Hematopoietic multipotent progenitor cell treated with erythropoietin and hydrocortisone succinate and interleukin-3 and kit ligand, for 15 days (in vitro differentiated cells): ENCODE measurements at regions not wholly inside any gene's neighbourhood (a gene's known extent, or its start where the extent isn't known, plus 50 kb on each side); places are given as distances from the start of the nearest gene placed in this dataset.

ENCODE experiments used
- DNase-seq: peaks from one replicate; pipeline ENCODE4 v3.0.0-alpha.2; 2015; ENCODE audit warnings: low spot score

DNA sequence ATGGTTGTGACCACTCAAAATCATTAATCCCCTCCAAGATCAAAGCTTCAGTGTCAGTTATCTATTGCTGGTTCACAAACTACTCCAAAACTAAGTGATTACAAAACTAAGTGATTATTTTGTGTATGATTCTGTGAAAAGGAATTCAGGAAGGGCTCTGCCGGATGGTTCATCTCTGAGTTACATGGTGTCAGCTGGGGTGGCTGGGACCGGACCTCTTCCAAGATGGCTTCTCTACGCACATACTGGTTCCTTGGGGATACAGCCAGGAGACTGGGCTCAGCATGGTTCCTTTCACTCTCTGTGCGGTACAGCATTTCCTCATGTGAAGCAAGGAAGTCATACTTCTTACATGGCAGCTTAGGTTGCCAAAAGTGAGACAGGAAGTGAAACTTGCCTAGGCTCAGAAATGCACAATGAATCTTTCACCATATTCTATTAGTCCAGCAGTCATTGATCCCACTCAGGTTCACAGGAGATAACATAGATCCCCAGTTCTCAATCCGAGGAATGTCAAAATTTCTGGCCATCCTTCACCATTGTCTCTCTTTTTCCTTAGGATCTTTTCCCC is 97.9 kb upstream of the IRX6 start:
- DNase-seq, result no peak

DNA sequence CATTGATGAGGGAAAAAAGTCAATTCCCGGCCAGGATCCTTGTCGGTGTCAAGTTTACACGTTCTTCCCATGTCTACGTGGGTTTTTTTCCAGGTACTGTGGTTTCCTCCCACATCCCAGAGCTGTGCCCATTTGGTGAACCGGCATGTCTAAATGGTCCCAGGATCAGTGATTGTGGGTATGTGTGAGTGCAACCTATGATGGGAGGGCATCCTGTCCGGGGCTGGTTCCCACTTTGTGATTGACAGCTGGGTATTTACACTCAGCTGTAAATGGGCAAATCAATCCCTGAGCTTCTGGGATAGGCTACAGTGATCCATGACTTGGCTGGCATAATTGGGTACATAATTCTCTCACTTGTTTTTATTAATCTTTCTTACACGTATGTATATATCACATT is 91.2 kb upstream of the IRX6 start:
- DNase-seq, result no peak

DNA sequence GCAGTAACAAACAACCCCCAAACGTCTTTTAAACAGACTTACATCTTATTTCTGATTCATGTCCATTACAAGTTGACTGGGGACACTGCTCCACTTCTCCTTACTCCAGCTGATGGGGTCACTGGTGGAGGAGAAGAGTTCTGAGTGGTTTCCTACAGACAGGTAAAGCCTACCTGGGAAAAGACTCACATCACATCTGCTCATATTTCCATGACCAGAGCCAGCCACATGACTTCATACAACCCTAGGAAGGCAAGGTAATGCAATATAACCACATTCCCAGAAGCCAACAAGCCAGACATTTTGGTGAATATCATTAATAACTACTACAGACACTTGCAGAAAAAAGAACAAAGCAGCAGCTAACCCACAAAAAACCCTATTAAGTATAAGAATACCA is 90.5 kb upstream of the IRX6 start:
- no peak for DNase-seq

DNA sequence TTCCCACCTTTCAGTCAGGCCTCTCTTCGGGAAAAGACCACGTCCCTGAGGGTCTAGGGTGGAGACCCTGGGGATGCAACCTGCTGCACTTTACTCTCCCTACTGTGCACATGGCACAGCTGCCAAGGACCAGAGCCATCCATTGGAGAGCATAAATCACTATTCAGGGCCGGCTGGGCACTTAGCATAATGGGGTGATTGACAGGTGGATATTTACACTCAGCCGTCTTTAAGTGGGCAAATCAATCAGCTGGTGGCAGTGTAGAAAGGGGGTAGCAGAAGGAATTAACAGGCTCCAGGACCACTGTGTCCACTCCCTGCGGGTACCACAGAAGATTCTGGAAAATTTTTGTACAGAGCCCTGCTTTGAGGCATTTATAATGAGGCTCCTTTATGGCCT is 87.3 kb upstream of the IRX6 start:
- DNase-seq, result no peak

DNA sequence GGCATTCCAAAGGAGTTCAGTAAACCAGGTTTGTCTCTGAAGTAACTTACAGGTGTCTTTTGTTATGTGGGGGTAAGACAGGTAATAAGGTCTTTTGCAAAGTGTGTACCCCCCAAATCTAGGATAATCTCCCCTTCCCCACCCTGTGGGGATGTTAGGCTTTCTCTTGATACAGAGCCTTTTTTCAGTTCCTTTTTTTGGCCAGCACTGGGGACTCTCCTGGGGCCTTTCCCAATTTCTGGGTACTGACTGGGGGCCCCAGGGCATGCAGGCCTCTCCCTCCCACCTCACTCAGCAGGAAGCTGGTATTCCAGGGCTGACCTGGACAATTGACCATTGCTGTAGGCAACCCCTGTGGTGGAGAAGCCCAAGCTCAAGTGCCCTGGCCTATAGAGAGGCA is 84.3 kb upstream of the IRX6 start:
- no peak for DNase-seq

DNA sequence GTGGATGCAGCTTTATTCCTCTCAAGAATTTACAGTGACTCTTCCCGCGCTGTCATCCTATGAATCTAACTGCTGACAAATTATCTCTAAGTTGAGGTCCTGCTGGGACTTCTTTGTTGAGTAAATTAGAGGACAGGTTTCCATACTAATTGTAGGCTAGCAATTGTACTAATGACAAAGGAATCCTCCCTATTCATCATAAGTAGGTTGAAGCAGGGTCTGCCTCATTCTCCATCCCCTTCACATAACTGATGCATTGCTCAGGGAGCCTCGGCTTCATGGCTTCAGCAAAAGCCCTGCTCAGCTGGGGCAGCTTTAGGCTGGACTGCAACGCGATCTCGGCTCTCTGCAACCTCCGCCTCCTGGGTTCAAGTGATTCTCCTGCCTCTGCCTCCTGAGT is 83.1 kb upstream of the IRX6 start:
- no peak for DNase-seq

DNA sequence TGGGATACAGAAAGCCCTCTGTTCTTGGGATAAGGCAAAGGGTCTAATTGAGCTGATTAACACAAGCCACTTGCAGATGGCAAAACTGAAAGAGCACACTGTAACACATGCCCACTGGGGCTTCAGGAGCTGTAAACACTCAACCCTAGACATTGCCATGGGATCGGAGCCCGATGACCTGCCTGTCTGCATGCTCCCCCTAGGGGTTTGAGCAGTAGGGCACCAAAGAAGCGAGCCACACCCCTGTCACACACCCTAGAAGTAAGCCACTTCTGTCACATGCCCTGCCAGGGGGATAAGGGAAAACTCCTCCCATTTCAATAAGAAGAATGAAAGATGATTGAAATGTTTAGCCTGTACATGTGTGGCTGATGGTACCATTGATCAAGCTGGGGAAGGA is 81.3 kb upstream of the IRX6 start:
- DNase-seq, result no peak

DNA sequence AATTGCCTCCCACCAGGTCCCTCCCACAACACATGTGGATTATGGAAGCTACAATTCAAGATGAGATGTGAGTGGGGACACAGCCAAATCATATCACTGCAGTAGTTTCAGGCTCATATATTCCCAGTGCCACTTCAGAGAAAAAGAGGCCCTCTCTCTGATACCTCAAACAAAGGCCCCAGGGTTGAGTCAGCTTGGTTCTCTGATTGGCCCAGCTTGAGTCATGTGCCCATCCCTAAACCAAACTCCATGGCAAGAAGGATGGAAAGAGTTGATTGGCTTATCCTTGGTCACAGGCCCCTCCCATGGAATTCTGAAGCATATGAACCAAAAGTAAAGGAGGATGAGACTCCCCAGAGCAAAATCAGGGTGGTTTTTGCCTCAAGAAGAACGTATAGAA is 75.9 kb upstream of the IRX6 start:
- DNase-seq, result no peak

DNA sequence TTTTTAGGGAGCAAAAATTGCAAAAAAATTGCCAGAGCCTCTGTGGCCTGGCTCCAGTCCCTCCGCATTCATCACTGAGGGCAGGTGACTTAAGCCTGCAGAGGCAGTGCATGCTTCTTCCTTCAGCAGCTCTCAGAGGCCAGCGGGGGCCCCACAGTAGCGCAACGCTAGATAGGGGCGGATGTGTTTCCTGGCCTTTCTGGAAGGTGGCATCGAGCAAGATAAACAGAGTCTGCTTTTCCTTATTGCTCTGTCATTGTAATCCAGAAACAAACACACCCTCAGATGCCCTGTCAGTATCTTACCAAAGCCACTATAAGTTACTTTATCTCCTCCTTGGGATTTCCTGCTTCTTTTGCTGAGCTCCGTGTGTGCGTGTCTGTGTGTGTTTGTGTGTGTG is 75.5 kb upstream of the IRX6 start:
- DNase-seq, result no peak

DNA sequence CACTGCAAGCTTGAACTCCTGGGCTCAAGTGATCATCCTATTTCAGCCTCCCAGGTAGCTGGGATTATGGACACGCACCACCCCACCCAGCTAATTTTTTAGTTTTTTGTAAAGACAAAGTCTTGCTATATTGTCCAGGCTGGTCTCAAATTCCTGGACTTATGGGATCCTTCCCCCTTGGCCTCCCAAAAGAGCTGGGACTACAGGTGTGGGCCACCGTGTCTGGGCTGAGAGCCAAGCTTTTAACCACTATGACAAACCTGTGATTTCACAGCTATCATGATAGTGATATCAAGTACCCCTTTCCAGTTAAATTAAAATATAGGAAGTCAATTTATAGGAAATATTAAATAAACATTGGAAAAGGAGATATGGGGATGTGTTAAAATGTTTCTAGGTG is 74.6 kb upstream of the IRX6 start:
- no peak for DNase-seq

DNA sequence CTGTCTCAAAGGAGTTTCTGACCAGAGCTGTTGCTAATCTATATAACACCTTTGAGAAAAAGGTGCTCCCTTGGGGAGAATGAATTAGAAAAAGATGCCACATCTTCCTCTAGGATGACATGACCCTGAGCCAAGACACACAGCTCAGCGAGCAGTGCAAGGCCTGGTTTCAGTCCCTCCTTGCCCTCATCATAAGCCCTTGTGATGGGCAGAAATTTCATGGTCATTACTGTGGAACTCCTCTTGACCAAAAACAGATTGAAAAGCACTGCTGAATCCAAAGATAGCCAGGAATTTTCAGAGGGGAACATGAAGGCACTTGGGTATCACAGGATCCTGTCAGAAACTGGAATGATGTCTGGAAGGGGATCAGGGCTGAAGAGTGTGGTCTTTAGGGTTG is 74.1 kb upstream of the IRX6 start:
- no peak for DNase-seq

DNA sequence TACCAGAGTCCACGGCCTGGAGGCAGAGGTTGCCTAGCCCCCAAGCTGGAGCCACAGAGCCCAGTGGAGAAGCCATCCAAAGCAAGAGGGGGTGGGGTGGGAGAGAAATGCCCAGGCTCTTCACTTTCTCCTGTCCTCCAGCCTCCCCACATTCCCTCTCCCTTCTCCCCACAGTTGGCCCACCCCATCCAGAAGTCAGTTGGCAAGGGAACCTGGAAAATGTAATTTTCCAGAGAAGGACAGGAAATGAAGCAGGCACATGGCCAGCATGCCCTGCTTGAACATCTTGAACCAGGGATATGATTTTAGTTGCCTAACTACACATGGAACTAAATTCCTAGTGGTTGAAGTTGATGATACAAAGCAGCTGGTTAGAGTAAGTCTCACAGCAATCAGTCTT is 73.3 kb upstream of the IRX6 start:
- no peak for DNase-seq

DNA sequence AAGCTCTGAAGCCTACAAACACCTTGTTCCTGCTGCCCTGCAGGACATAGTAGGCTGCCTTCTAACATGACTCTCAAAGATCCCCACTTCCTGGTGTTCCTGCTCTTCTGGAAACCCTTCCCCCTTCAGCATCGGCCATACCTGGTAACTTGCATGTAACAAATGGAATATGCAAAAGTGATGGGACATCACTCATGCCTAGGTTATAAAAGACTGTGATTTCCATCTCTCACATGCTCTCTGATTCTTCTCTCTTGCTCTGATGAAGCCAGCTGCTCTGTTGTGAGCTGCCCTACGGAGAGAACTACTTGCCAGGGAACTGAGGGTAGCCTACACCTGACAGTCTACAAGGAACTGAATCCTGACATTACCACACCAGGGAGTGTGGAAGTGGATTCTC is 72.9 kb upstream of the IRX6 start:
- DNase-seq, result no peak

DNA sequence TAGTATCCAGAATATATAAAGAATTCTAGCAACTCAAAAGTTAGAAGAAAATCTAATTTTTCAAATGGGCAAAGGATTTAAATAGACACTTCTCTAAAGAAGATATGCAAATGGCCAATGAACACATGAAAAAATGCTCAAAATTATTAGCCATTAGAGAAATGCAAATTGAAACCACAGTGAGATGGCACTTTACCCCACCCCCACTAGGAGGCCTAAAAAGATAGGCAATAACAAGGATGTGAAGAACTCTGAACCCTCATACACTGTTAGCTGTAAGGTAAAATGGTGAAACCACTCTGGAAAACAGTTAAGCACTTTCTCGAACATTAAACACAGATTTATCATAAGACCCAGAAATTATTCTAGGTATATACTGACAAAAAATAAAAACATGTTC is 71.4 kb upstream of the IRX6 start:
- DNase-seq, result no peak

DNA sequence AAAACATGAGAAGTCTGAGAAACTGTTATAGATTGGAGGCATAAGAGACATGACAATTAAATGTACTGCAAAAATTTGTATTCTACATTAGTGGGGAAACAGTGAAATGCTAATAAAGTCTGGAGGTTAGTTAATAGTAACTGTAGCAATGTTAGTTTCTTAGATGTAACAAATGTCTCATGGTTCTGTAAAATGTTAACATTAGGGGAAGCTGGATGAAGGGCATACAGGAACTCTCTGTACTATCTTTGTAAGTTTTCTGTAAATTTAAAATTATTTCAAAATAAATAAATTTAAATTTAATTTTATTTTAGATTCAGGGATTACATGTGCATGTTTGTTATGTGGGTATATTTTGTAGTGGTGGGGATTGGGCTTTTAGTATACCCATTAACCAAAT is 70.0 kb upstream of the IRX6 start:
- no peak for DNase-seq

DNA sequence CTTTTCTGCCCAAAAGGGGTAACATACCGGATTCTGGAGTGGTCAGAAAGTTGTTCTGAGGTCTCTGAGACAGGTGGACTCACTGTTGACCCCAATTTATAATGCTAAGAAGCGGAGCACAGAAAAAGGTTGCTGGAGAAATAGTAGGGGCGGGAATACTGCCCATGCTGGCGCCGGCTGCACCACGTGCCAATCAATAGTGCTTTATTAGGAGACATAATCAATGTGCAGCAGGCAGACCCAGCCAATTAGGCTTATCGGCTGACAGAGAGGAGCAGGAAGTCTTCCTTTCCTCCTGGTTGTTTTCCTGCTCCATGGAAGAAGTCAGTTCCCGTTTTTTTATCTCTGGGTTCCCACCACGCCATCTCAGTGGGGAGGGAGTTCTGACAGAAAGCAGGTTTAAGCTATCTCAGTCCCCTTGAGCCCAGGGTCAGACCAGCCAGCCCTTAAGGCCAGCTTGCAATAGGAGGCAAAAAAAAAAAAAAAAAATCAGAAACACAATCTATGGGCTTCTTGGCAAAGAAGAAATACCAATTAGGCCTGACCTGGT is 68.2 kb upstream of the IRX6 start:
- DNase-seq, result no peak

DNA sequence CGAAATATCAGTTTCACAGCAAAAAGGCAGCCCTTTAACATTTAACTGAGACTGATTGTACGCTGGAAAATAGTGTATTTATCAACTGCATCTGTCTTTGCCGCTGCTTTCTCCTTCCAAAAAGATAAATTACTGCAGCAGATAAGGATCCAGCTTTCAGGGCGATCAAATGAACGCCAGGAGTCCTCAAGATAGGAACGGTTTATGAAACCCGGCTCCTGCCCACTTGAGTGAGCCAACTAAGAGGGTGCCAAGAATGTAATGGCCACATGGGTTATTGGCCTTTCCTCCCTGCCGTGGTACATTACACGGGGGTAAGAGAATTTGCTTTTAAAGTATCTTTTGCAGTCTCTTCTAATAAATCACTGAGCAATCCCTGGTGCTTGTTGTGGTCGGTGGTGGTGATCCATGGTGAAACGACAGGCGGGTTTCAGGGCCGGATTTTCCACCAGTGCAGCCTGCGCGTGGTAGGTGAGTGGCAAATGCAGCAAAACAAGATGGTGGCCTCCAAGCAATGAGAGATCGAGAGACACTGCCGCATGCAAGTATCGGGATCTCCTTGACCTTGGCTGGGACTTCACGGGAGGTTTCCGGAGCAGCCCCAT is 67.5 kb upstream of the IRX6 start:
- no peak for DNase-seq

DNA sequence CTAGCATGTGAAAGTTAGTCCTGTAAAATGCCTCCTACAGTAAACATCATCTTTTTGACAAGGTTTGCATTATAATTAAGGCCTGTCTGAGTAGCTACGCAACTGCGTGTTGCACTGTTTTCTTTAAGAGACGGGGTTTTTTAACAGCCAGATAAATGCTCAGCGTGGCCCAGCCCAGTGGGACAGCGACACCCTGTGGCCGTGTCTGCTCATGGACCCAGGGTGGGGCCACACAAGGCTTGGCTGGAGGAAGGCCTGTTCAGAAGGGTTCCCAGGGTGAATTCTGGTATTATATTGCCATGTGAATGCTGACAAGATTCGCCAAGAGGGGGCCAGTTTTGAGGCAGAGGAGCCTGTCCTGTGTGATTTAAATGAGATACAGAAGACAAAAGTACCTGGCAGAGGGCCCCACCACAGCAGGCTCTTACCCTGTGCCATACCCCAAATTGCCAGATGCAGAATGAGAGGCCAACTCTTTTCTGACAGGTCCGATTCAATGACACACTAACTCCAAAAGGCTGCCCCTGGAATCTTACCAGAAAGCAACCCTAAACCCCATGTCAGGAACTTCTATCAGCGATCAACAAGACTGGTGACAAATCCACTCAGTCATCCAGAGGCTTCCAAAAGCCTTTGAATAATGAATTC is 65.9 kb upstream of the IRX6 start:
- DNase-seq, result peak; percentile 13

DNA sequence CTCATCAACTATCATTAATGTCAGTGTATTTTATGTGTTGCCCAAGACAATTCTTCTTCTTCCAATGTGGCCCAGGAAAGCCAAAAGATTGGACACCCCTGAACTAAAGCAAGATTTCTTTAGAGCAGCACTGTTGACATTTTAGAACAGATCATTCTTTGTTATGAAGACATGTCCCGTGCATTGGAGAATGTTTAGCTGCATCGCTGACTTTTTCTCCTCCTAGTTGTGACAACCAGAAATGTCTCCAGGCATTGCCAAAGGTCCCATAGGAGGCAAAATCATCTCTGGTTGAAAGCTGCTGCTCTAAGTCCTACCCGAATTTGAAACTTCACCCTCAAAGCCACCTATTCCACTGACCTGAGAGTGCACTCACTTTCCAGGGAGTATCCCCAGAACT is 62.7 kb upstream of the IRX6 start:
- no peak for DNase-seq

DNA sequence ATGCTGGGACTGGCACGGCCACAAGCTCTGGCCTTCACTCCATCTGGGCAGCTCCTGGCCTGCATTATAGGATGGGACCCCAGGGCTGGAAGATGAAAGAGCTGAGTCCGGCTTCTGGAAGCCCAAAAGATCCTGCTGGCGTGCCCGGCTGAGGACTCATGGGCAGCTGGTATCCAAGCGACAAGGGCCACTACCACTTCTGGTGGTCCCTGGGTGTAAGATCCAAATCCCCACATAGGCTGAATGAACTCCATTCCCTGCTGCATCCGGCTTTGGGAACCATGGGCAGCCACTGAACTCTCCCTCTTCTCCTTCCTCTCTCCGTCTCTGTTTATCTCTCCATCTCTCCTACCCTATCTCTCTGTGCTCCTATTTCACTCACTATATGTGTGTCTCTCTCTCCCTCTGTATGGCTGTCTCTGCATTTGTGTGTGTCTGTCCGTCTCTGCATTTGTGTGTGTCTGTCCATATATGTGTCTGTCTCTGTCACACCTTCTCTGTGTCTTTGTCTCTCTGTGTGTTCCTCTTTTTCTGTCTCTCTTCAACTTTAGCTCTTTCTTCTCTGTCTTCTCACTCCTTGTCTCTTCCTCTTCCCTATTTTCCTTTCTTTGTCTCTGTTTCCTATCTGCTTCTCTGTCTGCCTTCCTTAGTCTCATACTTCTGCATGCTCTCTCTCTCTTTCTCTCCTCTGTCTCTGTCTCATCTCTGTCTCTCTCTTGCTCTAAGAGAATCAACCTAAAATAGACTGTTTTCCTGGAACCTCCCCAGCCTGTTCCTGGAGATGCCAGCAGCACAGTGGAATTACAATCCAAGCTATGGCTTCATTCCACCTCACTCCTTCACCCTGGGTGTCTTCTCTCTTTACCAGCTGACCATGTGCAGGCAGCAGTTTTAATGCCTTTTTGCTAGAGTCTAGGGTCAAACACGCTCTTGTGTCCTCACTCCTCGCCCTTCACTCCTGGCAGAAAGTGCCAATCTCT is 60.4 kb upstream of the IRX6 start:
- DNase-seq, result no peak

DNA sequence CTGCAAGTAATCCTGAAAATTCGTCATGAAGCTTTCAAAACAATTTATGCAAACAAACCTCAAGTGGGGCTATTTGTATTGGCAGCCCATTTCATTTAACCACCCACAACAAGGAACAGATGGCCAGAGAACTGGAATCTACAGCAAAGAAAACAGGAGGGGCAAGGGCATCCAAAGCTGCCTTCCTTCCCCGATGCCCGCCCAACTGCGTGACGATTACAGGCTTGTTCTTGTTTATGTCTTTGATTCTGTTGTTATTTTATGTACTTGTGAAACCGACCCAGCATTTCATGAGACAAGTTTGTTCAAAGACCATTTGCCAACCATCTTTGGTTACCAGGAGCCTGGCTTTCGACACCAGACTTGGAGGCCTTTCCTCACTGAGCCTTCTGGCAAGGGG is 59.1 kb upstream of the IRX6 start:
- no peak for DNase-seq

DNA sequence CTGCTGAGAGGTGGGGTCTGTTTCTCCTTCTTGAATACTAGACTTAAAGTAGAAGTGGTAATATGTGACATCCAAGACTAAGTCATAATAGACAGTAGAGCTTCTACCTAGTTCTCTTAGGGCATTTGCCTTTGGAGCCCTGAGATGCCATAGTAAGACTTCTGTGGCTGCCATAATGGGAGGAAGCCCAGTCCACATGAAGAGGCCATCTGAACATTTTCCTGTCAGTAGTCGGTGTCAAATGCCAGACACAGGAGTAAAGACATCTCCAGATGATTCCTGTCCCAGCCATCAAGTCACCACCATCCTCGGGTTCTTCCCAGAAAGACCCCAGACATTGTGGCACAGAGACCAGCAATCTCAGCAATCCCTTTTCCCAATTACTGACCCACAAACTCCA is 58.1 kb upstream of the IRX6 start:
- DNase-seq, result no peak
